ENCODE measurements at regions not wholly inside any gene's neighbourhood (a gene's known extent, or its start where the extent isn't known, plus 50 kb on each side); places are given as distances from the start of the nearest gene placed in this dataset.
"Not testable (repeated sequence)": the region's sequence is repeated elsewhere in the genome, so short reads cannot be mapped to it uniquely, and the experiment has no call there.

GRCh38 chr13:44778761-44779484, 202.8 kb upstream of the TSC22D1 start:
- Histone ChIP-seq H3K9ac (ENCODE audit: low read length) (no peak overlapping the region), H3K36me3 (ENCODE audit: low read depth, low read length) (no peaks in the 10 kb centered on the region), H3K27me3 (ENCODE audit: low read length) (no peaks in the 10 kb centered on the region), H3F3A (ENCODE audit: low read length, unreplicated experiment) (no peaks in the 10 kb centered on the region), H3K9me2 (replicated peaks; ENCODE audit: low read length) (no peaks in the 10 kb centered on the region), H3K4me1 (ENCODE audit: insufficient read depth, low read length) (no peaks in the 10 kb centered on the region), H4K20me1 (ENCODE audit: low read length) (no peaks in the 10 kb centered on the region), H3K4me2 (ENCODE audit: low read length) (no peak overlapping the region), H2AFZ (ENCODE audit: low read length) (no peak overlapping the region), H3K4me3 (ENCODE audit: low read length) (no peak overlapping the region), H3K27ac (ENCODE audit: low read length) (no peak overlapping the region), H3K79me2 (ENCODE audit: low read length) (no peaks in the 10 kb centered on the region), H3K9me3 (ENCODE audit: low read length) (no peaks in the 10 kb centered on the region)
- ATAC-seq (no peak), DNase-seq (no peak)
- CTCF ChIA-PET: no interaction called here
- intact Hi-C loops (cut with micrococcal nuclease): no loop called here
- TF ChIP-seq EZH2 (IDR thresholded peaks at IDR 0.05; ENCODE audit: low read length, unreplicated experiment) (no peak), CTCF (conservative IDR thresholded peaks at IDR 0.05; ENCODE audit: low read depth, low read length) (no peak), EZH2phosphoT487 (IDR thresholded peaks at IDR 0.05; ENCODE audit: borderline replicate concordance, low read length) (no peak)
- BruUV-seq (replicated peaks): no TSS peak
- POLR2A ChIA-PET (ENCODE audit: unreplicated experiment): no interaction called here

DNA sequence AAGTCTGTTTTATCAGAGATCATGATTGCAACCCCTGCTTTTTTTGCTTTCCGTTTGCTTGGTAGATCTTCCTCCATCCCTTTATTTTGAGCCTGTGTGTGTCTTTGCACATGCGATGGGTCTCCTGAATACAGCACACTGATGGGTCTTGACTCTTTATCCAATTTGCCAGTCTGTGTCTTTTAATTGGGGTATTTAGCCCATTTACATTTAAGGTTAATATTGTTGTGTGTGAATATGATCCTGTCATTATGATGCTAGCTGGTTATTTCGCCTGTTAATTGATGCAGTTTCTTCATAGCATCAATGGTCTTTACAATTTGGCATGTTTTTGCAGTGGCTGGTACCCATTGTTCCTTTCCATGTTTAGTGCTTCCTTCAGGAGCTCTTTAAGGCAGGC, 199.2 kb upstream of the TSC22D1 start:
- H3K27ac ChIP-seq (ENCODE audit: low read length); DNase-seq; CTCF ChIA-PET; H3F3A ChIP-seq (ENCODE audit: low read length, unreplicated experiment); H4K20me1 ChIP-seq (ENCODE audit: low read length); H3K36me3 ChIP-seq (ENCODE audit: low read depth, low read length); H3K9ac ChIP-seq (ENCODE audit: low read length); ATAC-seq; intact Hi-C loops (cut with micrococcal nuclease); BruUV-seq (replicated peaks); H3K9me3 ChIP-seq (ENCODE audit: low read length); H3K4me2 ChIP-seq (ENCODE audit: low read length); POLR2A ChIA-PET (ENCODE audit: unreplicated experiment); H3K4me1 ChIP-seq (ENCODE audit: insufficient read depth, low read length); H2AFZ ChIP-seq (ENCODE audit: low read length); H3K4me3 ChIP-seq (ENCODE audit: low read length); H3K79me2 ChIP-seq (ENCODE audit: low read length); H3K9me2 ChIP-seq (replicated peaks; ENCODE audit: low read length); H3K27me3 ChIP-seq (ENCODE audit: low read length): not testable (repeated sequence)

DNA sequence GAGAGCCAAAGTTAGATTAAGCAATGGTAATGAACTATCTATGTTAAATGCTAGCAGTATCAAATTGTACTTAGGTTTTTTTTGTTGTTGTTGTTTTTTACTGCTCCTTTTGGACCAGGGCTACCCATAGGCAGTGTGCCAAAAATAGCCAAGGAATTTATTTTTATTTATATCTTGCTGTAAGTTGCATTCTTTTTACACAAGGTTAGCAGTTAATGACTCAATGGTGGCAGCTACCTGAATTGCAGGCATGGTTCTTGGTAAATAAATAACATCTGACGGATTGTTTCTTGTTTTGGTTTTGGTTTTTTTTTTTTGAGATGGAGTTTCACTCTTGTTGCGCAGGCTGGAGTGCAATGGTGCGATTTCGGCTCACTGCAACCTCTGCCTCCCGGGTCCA, 194.8 kb upstream of the TSC22D1 start:
- BruUV-seq (replicated peaks): no TSS peak
- CTCF ChIA-PET: interaction anchor here (0.6 kb wide), 2 partner anchors 44 to 113 kb away, joined by 4 to 5 read pairs; no protein-coding TSS in a partner anchor

More for the DNA sequence above, 194.8 kb upstream of the TSC22D1 start:
- ATAC-seq (no peak), DNase-seq (no peak)
- intact Hi-C loops (cut with micrococcal nuclease): no loop called here
- no peaks in the 10 kb centered on the region for H3K36me3 ChIP-seq (ENCODE audit: low read depth, low read length)
- no peaks in the 10 kb centered on the region for H3K79me2 ChIP-seq (ENCODE audit: low read length)
- H4K20me1 ChIP-seq (ENCODE audit: low read length): no peaks in the 10 kb centered on the region
- H2AFZ ChIP-seq (ENCODE audit: low read length): no peak overlapping the region
- H3K4me2 ChIP-seq (ENCODE audit: low read length): no peak overlapping the region
- H3K9me2 ChIP-seq (replicated peaks; ENCODE audit: low read length): no peaks in the 10 kb centered on the region
- POLR2A ChIA-PET (ENCODE audit: unreplicated experiment): no interaction called here
- H3K27me3 ChIP-seq (ENCODE audit: low read length): no peaks in the 10 kb centered on the region
- no peak overlapping the region for H3K27ac ChIP-seq (ENCODE audit: low read length)
- no peak overlapping the region for H3K4me3 ChIP-seq (ENCODE audit: low read length)
- no peaks in the 10 kb centered on the region for H3F3A ChIP-seq (ENCODE audit: low read length, unreplicated experiment)
- TF ChIP-seq CTCF (conservative IDR thresholded peaks at IDR 0.05; ENCODE audit: low read depth, low read length): no peak
- TF ChIP-seq EZH2 (IDR thresholded peaks at IDR 0.05; ENCODE audit: low read length, unreplicated experiment): no peak
- TF ChIP-seq EZH2phosphoT487 (IDR thresholded peaks at IDR 0.05; ENCODE audit: borderline replicate concordance, low read length): no peak
- H3K4me1 ChIP-seq (ENCODE audit: insufficient read depth, low read length): no peaks in the 10 kb centered on the region
- no peak overlapping the region for H3K9ac ChIP-seq (ENCODE audit: low read length)
- H3K9me3 ChIP-seq (ENCODE audit: low read length): no peaks in the 10 kb centered on the region

All from PC-3 (cell line).